GM19395 (cell line): ENCODE measurements at regions not wholly inside any gene's neighbourhood (a gene's known extent, or its start where the extent isn't known, plus 50 kb on each side); places are given as distances from the start of the nearest gene placed in this dataset.

Experiments
- ATAC-seq: cut with Tn5 transposase; IDR thresholded peaks from one replicate; pipeline ENCODE4 v1.9.1; 2021; ENCODE audit warnings: mild to moderate bottlenecking, moderate library complexity; ENCODE audit not compliant: unreplicated experiment

DNA sequence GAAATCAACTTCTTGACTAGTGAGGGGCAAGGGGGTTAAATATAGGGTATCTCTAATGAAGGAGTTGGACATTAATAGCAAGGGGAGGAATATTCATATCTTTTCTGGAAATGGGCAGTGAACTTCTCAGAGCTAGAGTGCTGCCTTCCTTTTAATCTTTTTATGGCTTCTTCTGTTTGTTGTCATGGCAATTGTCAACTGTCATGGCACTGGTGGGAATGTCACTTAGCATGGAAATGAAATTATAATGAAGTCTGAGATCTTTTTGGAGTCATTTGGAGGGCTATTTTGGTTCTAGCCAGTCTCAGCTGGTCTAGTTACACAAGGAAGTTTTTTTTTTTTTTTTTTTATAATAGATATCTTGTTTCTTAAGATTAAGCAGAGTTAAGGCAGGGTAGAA, 250.2 kb downstream of the AASDHPPT start:
- no peak for ATAC-seq

DNA sequence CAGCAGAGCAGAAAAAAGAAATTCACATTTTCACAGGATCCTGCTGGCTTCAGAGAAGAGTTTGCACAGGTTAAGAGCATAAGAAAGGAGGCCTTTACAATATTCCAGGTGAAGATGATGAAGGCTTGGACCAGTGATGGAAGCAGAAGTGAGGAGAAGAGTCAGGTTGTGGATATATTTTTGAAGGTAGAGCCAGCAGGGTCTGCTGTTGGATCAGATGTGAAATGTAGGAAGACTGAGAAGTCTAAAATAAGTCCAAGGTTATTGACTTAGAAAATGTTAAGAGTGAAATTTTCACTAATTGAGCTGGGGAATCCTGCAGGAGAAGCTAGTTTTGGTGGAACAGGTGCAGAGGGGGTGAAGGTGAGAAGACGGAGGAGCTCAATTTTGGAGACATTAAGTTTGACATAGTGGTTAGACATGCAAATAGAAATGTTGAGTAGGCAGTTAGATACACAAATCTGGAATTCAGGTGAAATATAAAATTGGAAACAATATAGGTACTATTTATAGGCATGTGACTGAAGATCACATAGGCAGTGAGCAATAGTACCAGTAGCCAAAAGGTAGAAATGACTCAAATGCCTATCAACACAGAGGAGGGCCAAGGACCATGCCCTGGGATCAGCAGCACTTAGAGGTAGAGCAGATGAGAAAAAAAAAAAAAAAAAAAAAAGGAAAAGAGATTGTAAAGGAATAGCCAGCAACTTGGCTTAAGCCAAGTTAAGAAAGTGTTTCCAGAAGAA, 252.0 kb downstream of the AASDHPPT start:
- ATAC-seq, result no peak

DNA sequence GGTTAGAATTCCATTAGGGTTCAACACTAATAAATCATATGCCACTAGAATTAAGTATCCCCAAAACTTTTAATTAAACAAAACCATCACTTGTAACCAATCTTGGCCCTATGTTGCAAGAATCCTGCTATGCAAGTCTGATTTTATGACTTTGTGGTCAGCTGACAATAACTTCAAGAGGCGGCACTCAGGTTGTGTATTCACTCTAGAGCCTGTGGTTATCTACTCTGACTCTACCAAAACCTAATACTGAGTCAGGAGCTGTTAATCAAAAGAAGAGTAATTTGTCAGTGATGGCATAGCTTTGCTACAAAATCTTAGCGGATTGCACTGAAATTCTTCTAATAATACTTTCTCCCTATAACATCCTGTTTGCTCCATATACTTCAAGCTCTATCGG, 253.7 kb downstream of the AASDHPPT start:
- ATAC-seq, result no peak

DNA sequence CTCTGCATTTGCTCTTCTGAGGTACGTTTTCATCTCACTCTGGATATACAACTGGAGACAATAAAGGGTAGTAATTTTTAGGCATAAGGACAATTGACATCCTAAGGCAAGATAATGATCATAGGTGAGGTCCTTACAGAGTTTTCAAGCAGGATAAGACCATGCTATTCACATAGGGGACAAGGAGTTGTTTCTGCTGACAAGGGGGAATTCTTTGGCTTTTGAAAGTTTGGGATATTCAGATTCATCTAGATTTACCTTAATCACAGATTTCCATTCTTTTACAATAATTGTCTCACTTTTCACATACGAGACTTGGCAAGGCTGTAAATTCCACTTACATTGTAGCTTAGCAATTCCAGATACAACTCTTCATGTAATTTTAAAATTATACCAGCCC, 256.2 kb downstream of the AASDHPPT start:
- no peak for ATAC-seq

DNA sequence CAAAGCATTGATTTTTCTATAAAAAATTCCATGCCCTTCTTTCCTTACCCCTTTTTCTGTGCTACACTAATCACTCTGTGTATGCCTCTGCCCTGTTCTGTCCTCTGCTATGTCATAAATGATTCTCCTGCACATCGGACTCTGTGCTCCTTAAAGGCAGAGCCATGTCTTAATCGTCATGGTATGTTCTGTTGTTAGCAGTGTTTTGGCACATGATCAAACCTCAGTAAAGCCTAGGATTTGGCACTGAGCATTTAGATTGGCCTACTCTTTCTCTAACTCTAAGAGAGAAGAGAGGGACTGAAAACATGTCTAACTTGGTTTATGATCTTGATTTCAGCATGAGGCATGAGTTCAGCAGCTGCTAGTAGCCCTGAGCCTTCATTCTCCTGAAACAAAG, 266.9 kb downstream of the AASDHPPT start:
- no peak for ATAC-seq

DNA sequence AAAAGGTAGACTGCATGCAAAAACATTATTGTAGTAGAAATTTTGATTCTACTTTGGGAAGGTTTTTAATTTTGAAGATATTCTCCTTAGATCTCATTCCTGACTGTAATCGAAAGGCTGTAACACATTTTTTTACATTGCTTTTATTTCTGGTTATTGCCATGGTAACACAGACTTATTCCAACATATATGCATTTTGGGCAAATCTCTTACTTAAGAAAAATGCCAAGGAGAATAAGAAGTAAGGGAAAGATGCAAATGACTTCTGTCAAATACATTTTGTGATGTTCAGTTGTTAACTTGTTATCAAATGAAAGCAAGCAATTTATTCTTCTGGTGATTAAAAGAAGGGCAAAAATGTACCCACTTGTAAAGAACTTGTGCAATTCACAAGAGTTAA, 267.5 kb downstream of the AASDHPPT start:
- ATAC-seq, result no peak

DNA sequence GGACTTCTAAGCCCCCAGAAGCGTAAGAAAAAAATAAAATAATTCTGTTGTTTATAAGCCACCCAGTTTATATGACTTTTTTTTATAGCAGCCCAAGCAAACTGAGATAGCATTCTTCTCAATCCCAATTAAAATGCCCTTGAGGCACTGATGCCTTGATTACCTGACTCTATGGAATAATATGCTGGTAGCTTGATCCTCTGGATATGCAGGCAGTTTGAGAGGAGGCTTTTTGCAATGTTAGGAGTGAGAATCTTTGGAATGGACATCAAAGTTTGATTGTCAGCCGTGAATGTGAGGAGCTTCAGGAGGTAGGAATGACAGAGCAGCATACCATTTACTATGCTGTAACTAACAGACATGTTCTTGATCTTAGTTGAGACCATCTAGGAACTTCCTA, 275.6 kb downstream of the AASDHPPT start:
- ATAC-seq, result no peak

DNA sequence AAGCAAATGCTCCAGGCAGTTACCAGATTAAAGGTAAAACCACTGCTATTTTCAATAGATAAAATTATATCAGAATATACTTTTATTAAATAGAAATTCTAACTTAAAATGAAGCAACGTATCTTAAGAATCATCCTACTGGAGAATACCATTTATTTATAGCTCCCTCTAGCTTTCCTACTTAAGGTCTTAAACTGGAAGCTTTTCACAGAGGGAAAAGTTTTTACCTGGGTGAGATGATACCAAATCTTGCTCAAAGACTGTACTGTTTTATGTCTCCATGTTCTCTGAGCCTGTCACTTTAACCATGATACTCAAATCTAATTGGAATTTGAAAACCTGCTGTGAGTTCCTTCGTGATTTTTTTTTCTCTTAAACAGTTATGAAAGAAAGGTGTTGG, 291.8 kb downstream of the AASDHPPT start:
- ATAC-seq, result no peak

DNA sequence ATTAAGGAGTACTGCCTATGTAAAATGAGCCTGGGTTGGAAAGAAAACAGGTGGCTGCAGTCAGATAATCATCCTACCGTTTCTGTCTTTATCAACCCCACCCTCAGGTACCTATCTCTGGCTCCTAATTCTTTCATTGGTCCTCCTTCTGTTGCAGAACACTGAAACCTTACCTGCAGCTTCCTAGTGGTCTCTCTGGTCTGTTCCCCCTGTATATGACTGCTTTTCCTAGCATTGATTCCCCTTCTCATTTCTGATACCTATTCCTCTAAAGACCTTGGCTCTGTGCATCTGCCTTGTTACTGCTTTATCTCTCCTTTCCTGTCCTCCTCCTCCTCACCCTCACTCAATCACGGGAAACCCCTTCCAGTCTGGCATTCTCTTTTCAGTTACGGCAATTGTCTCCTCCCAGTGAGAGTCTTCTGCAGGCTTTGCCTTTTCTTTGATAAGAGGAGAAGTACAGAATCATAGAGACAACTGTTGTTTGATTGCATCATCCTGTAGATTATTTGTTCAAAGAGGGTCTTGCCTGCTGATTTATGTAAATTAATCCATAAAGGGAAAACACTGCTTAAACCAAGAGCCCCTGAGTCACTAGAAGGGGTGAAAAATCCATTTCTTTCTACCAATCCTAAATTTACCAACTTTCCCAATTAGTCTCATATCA, 301.2 kb downstream of the AASDHPPT start:
- ATAC-seq, result no peak

DNA sequence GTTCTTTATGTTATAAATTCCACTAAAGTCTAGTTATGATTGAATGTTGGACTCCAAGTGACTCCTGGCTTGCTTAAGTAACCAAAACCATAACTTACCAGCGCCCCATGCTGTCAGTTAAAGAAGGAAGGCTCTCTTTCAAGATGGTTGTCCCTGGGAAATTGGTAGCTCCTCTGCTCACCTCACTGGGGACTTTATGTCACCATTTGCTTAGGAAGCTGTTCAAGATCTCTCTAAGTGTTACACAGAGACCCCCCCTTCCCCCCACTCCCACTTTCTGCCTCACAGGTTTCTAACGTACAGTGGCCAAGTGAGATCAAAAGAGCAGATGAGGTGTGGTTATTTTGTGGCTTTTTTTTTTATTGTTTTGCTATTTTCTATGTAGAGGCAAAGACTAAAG, 301.8 kb downstream of the AASDHPPT start:
- ATAC-seq, result no peak

DNA sequence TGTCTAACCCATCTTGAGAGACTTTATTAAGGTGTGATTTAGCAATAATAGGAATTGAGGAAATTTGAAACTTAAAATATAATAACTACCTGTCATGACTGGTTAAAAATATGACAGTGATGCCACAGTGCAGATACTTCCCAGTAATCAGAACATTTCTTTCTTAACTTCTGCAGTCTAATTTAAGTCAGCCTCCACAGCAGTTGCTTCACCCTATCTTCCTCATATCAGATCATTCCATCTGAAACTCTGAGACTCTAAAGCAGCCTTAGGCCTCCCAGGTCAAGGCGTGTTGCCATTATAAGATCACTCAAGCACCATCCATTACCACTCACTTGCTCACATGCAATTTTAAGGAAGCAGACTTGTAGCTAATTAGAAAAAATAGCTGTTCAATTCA, 302.2 kb downstream of the AASDHPPT start:
- ATAC-seq, result no peak

DNA sequence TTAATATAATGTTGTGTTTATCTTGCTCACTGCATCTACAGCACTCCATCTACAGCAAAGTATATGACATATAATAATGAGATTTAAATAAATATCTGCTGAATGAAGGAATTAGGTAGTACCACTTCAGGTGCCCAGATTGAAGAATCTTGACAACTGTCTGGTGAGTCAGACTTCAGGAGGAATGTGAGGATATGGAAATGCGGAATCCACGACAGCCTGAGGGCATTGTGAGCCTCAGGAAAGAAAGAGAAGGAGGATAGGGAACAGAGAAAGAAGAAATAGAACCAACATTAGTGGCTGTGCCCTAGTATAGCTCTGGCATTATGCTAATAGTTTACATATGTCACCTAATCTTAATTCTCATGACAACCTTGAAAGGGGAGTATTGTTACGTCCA, 304.4 kb downstream of the AASDHPPT start:
- no peak for ATAC-seq

DNA sequence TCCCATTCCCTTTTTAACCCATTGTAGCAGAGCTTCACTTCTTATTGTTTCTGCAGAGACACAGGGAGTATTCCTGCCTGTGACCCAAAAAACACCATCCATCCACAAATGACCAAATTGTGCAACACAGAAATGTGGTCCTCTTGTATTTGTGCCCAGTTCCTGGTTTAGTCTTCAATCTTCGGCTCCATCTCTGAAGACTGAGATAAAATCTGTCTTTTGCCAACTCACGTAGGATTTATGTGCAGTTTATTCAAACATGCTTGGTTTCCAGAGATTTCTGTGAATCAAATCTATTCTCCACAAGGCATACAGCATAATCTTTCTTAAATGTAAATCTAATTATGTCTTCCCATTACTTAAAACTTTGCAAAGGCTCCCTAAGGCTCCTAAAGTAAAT, 307.0 kb downstream of the AASDHPPT start:
- ATAC-seq, result no peak

DNA sequence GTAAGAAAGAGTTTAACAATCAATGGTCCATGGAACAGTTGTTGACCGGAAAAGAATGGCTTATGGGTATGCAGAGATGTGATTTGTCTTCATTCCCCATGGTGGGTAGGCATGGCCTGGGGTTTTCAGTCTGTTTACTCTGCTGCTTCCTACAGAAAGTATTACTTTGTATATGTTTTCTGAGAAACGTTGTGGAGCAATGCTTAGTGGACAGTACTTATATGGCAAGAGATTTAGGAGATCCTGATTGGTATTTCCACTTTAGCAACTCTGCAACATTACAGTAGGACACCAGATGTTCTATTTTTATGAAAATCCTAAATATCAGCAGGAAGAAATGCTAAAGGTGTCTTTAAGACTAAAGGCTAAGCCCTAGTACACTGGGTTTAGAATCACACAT, 309.1 kb downstream of the AASDHPPT start:
- no peak for ATAC-seq

DNA sequence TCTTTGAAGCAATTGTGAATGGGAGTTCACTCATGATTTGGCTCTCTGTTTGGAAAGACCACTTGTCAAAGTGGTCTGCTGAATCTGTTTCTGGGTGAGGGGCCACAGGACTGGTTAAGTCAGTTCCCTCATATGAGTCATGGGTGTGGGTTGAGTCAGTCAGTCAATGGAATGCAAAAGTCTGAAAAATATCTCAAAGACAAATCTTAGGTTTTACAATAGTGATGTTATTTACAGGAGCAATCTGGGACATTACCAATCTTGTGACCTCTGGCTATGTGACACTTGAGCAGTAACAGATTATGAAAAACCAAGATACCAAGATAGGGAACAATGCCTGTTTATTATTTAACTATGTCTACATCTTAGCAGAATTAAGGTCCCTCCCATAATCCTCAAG, 311.6 kb downstream of the AASDHPPT start:
- no peak for ATAC-seq

DNA sequence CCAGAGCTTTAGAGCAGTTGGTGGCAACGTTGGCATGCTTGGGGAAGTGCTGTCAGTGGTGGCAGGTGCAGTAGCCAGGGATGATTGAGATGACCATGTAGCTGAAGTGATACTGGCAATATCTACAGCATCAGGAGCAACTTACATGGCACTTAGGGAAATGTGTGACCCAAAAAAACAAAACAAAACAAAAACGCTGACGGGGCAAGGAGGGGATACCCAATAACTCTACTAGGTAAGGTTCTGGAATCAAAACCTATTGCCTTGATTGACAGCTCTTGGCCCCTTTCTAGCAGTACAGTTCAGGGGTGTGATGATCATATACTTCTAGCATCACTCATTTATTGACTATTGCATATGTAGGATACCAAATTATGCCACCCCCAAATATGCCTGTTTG, 312.6 kb downstream of the AASDHPPT start:
- no peak for ATAC-seq

DNA sequence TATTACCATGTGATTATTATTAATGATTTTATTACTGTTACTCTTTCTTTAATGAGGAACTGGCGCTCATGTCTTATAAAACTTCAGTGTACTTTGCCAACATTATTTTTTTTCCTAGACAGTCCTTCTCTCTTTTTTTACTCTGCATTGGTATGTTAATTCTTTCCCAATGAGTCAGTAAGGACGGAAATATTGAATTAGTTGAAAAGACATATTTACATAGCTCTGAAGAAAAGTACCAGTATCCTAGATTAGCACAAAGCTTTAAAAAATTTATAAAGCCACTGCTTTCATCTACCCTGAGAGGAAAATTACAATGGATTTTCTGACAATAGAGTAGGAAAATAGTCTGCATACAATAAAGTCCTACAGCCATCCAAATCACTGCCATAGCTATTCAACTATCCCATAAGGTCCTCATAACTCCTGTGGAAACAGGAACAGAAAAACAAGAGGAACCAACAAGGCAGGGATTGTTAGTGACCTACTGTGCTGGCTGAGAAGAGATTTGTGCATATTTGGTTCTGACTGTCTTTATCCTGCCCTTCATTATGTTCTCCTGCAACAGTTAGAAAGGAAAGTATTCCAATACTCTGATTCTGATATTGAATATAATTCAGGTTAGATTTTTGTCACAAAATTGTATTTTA, 314.4 kb downstream of the AASDHPPT start:
- no peak for ATAC-seq

DNA sequence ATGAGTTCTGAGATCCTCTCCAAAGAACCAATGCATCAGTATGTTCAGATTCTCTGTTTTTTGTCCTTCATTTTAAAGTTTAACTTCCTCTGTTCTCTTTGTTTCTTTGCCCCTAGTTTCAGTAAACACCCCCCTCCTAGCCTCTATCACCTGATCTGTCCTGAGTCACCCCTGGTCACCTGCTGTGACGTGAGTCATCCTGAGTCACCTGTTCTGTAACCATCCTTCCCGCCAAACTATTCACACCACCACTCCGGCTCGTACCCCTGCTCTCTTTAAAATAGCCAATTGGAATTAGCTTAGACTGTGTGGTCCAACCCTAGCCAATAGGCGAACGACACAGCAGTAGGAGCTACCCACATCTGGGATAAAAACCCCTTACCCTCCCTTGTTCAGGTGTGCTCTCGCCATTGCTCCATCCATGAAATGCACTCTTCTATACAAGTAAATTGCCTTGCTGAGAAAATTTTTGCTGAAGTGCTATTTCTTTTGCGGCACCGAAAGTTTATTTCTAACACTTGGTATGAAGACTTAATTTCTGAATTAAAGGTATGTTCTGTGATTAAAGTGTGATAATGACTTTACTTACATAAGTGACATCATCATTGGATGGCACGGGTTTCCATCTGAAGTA, 318.4 kb downstream of the AASDHPPT start:
- ATAC-seq, result no peak

DNA sequence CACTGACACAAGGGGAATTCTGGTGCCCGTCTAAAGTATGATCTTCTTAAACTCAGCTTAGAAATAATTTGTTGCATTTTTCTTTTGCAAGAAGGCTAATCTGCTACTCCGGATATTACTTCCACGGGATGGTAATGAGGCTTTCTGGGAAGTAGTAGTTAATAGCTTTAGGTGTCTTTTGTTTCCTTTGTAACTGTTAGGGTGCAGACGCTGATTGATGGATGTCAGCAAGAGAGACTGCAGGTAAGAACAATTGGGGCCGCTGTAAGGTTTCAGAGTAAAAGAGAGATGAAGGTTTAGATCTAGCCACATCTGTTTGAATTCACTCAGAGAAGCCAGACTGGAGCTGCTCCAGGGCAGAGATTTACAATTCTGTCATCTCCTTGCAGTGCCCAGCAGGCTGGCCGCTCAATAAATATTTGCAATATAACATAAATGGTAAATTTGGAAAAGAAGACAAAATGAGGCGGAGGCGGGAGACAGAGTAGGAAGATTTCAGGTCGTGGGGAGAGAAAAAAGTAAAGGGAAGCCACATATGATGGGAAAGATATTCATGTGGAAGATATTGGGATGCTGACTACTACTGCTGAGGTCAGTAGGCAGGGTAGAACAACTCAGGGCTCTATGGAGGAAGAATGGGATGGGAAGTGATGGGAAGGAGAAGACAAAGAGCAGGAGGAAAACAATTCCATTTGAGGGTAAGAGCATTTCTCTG, 320.5 kb downstream of the AASDHPPT start:
- ATAC-seq, result no peak

DNA sequence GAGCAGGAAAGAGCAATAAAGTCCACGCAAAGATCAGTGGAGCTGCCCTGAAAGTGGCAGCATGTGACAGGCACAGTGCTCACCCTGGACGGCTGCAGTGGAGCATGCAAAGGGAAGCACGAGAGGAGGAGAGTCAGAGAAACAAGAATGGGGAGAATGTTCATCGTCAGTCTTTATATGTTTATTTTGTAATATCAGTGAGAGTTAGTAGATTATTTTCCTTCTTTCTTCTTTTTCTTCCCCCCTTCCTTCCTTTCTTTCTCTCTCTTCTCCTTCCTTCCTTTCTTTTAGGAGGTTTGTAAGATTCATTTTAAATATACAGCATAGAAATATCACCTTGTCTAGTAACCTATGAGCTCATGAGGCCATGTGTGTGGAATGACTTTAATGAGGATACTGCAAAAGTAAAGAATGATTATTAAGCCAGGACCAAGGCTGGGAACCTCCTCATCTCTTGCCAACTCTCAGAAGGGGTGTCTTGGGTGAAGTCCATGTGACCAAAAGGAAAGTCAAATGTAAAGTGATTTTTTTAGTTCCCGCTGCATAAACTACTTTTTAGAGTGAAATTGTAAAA, 321.1 kb downstream of the AASDHPPT start:
- ATAC-seq, result no peak

DNA sequence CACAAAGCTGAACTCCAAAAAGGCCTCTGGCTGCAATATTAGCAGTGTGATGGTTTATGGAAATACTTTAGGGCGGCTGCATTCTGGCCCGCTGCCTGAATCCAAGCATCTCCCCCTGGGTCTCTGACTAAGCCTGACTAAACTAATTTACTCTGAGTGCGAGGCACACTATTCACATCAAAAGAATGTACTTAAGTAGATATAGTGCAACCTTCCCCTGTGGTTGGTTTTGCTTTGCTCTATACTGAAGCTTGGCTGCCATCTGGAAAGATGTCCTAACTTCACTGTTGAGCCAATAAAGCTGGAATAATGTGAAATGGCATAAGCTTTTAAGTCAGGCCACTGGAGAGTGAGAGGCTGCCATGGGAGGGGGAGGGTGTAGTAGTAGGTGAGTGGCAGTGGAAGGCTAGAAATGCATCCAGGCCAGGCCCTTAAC, 321.6 kb downstream of the AASDHPPT start:
- no peak for ATAC-seq
